Esophagus mucosa (tissue), 1 donor: ENCODE measurements at regions not wholly inside any gene's neighbourhood (a gene's known extent, or its start where the extent isn't known, plus 50 kb on each side); places are given as distances from the start of the nearest gene placed in this dataset.
"Not testable (repeated sequence)": the region's sequence is repeated elsewhere in the genome, so short reads cannot be mapped to it uniquely, and the experiment has no call there.

Source experiments
- ATAC-seq: fragments of 200-7000 bp; cut with Tn5 transposase; one replicate; pipeline ENCODE4 v1.9.1; 2020
- donor health status: DM: yes; HTN: yes; CAD: no.

GRCh38 chr11:98740321-98740720 lies 280.4 kb upstream of the CNTN5 start:
- ATAC-seq: no peak

- not testable (repeated sequence) for ATAC-seq
Observed at GRCh38 chr11:98763446-98763845, 257.3 kb upstream of the CNTN5 start.

GRCh38 chr11:98766903-98767302 lies 253.8 kb upstream of the CNTN5 start:
- no peak for ATAC-seq

GRCh38 chr11:98770046-98770445 lies 250.7 kb upstream of the CNTN5 start:
- ATAC-seq: not testable (repeated sequence)

GRCh38 chr11:98771791-98772190 lies 249.0 kb upstream of the CNTN5 start:
- no peak for ATAC-seq

- no peak for ATAC-seq
Observed at GRCh38 chr11:98772893-98773292, 247.9 kb upstream of the CNTN5 start.

GRCh38 chr11:98793276-98793675 lies 227.5 kb upstream of the CNTN5 start:
- ATAC-seq: no peak

- no peak for ATAC-seq
Observed at GRCh38 chr11:98798333-98798732, 222.4 kb upstream of the CNTN5 start.

- no peak for ATAC-seq
Observed at GRCh38 chr11:98800696-98801095, 220.1 kb upstream of the CNTN5 start.

- ATAC-seq: no peak
Observed at GRCh38 chr11:98828986-98829708, 191.6 kb upstream of the CNTN5 start.

GRCh38 chr11:98829971-98830370 lies 190.8 kb upstream of the CNTN5 start:
- no peak for ATAC-seq

- ATAC-seq: no peak
Observed at GRCh38 chr11:98834776-98835175, 186.0 kb upstream of the CNTN5 start.

GRCh38 chr11:98835335-98835734 lies 185.4 kb upstream of the CNTN5 start:
- no peak for ATAC-seq

- ATAC-seq: no peak
Observed at GRCh38 chr11:98836156-98836555, 184.6 kb upstream of the CNTN5 start.

- ATAC-seq: no peak
Observed at GRCh38 chr11:98842187-98842586, 178.6 kb upstream of the CNTN5 start.

- ATAC-seq: no peak
Observed at GRCh38 chr11:98862169-98862568, 158.6 kb upstream of the CNTN5 start.

GRCh38 chr11:98871690-98872089 lies 149.1 kb upstream of the CNTN5 start:
- ATAC-seq: no peak

GRCh38 chr11:98874050-98874449 lies 146.7 kb upstream of the CNTN5 start:
- ATAC-seq: no peak

GRCh38 chr11:98895936-98896335 lies 124.8 kb upstream of the CNTN5 start:
- no peak for ATAC-seq

GRCh38 chr11:98940913-98941312 lies 79.8 kb upstream of the CNTN5 start:
- no peak for ATAC-seq

GRCh38 chr11:98944461-98944860 lies 76.3 kb upstream of the CNTN5 start:
- no peak for ATAC-seq

GRCh38 chr11:98952107-98952506 lies 68.6 kb upstream of the CNTN5 start:
- ATAC-seq: no peak

GRCh38 chr11:98955551-98955950 lies 65.2 kb upstream of the CNTN5 start:
- no peak for ATAC-seq

- ATAC-seq: no peak
Observed at GRCh38 chr11:98964146-98964545, 56.6 kb upstream of the CNTN5 start.

GRCh38 chr11:98965358-98965757 lies 55.4 kb upstream of the CNTN5 start:
- ATAC-seq: no peak
